ENCODE measurements at regions not wholly inside any gene's neighbourhood (a gene's known extent, or its start where the extent isn't known, plus 50 kb on each side); places are given as distances from the start of the nearest gene placed in this dataset.
A peak's percentile ranks its signal among the peaks of the same experiment; 100 is the strongest.

DNA sequence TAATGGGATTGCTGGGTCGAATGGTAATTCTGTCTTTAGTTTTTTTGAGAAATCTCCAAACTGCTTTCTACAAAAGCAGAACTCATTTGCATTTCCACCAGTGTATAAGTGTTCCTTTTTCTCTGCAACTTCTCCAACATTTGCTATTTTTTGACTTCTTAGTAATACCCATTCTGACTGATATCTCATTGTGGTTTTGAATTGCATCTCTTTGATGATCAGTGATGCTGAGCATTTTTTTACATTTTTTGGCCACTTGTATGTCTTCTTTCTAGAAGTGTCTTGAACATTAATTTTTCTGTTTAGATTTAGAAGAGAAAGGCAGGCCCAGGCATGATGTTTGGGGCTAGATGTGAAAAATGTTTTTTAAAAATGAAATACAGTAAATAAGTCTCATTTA lies 553.1 kb upstream of the MAN1A1 start:
- Mint-ChIP-seq H3K36me3 (ENCODE audit: insufficient read depth, unreplicated experiment) (no peaks in the 10 kb centered on the region), H3K4me1 (ENCODE audit: insufficient read depth, unreplicated experiment) (no peaks in the 10 kb centered on the region), H3K9me3 (ENCODE audit: unreplicated experiment) (no peaks in the 10 kb centered on the region), H3K4me3 (ENCODE audit: unreplicated experiment) (no peak overlapping the region), H3K27ac (ENCODE audit: low read depth, unreplicated experiment) (no peak overlapping the region), H3K27me3 (ENCODE audit: insufficient read depth, unreplicated experiment) (no peaks in the 10 kb centered on the region)
- intact Hi-C loops (cut with micrococcal nuclease): no loop called here
- DNase-seq (ENCODE audit: unreplicated experiment): no peak
- TF ChIP-seq CTCF (IDR thresholded peaks at IDR 0.05; ENCODE audit: unreplicated experiment): no peak
- BruUV-seq (replicated peaks): no TSS peak
- POLR2A ChIA-PET: no interaction called here
- CTCF ChIA-PET: no interaction called here

DNA sequence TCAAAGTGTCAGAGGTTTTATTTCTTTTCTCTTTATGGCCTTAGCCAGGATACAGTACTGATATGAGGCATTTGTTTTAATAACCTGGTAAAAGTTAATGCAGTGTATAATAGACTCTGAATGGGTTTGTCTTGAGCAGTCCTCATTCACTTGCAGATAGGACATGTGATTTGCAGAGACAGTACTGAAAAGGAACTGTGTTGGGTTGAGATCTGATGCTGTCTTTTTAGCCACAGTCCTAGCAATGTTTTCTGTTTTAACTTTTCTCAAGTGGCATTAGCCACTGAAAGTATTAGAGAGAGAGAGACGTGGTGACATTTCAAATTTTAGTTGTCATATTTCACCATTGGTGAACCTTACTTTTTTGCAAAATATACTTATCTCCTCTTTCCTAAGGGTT lies 547.2 kb upstream of the MAN1A1 start:
- DNase-seq (ENCODE audit: unreplicated experiment): no peak
- H3K27me3 Mint-ChIP-seq (ENCODE audit: insufficient read depth, unreplicated experiment): no peaks in the 10 kb centered on the region
- POLR2A ChIA-PET: no interaction called here
- CTCF ChIA-PET: interaction anchor here (0.6 kb wide), 1 partner anchor 740 kb away, joined by 3 read pairs; no protein-coding TSS in a partner anchor
- no peaks in the 10 kb centered on the region for H3K4me1 Mint-ChIP-seq (ENCODE audit: insufficient read depth, unreplicated experiment)
- H3K9me3 Mint-ChIP-seq (ENCODE audit: unreplicated experiment): no peaks in the 10 kb centered on the region
- H3K36me3 Mint-ChIP-seq (ENCODE audit: insufficient read depth, unreplicated experiment): no peaks in the 10 kb centered on the region
- intact Hi-C loops (cut with micrococcal nuclease): no loop called here
- TF ChIP-seq CTCF (IDR thresholded peaks at IDR 0.05; ENCODE audit: unreplicated experiment): no peak
- H3K4me3 Mint-ChIP-seq (ENCODE audit: unreplicated experiment): no peak overlapping the region
- BruUV-seq (replicated peaks): no TSS peak
- no peak overlapping the region for H3K27ac Mint-ChIP-seq (ENCODE audit: low read depth, unreplicated experiment)

DNA sequence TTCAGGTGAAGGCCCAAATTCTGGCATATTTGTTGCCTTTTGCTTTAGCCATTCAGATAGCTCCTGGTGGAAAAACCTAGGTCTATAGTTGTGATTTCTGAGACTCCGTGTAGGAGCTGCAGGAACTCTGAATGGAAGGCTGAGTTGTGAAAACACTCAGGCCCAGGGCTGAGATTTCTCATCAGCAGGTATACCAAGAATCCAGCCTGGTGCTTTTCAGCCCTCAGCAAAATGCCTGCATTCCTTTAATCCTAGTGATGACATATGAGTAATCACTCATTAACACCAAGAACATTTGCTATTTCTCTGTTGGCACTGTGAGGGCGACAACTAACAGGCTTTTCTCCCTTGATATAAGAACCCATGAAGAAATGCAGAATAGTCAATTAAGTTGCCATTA lies 546.1 kb upstream of the MAN1A1 start:
- no peak overlapping the region for H3K4me3 Mint-ChIP-seq (ENCODE audit: unreplicated experiment)
- DNase-seq (ENCODE audit: unreplicated experiment): peak; percentile 3
- no peak overlapping the region for H3K27ac Mint-ChIP-seq (ENCODE audit: low read depth, unreplicated experiment)
- TF ChIP-seq CTCF (IDR thresholded peaks at IDR 0.05; ENCODE audit: unreplicated experiment): no peak
- no peaks in the 10 kb centered on the region for H3K36me3 Mint-ChIP-seq (ENCODE audit: insufficient read depth, unreplicated experiment)
- ChIA-PET POLR2A (interaction anchor here (1.0 kb wide), 1 partner anchor 10 kb away, joined by 4 read pairs; no protein-coding TSS in a partner anchor), CTCF (no interaction called here)
- no peaks in the 10 kb centered on the region for H3K27me3 Mint-ChIP-seq (ENCODE audit: insufficient read depth, unreplicated experiment)
- no peaks in the 10 kb centered on the region for H3K9me3 Mint-ChIP-seq (ENCODE audit: unreplicated experiment)
- H3K4me1 Mint-ChIP-seq (ENCODE audit: insufficient read depth, unreplicated experiment): no peaks in the 10 kb centered on the region
- no TSS peak for BruUV-seq (replicated peaks)
- intact Hi-C loops (cut with micrococcal nuclease): no loop called here

GRCh38 chr6:119894811-119895210 lies 545.2 kb upstream of the MAN1A1 start:
- H3K9me3 Mint-ChIP-seq (ENCODE audit: unreplicated experiment): no peaks in the 10 kb centered on the region
- H3K36me3 Mint-ChIP-seq (ENCODE audit: insufficient read depth, unreplicated experiment): no peaks in the 10 kb centered on the region
- H3K27me3 Mint-ChIP-seq (ENCODE audit: insufficient read depth, unreplicated experiment): no peaks in the 10 kb centered on the region
- H3K4me3 Mint-ChIP-seq (ENCODE audit: unreplicated experiment): no peak overlapping the region
- H3K27ac Mint-ChIP-seq (ENCODE audit: low read depth, unreplicated experiment): peak overlapping the region; percentile 32
- no TSS peak for BruUV-seq (replicated peaks)
- intact Hi-C loops (cut with micrococcal nuclease): no loop called here
- no peaks in the 10 kb centered on the region for H3K4me1 Mint-ChIP-seq (ENCODE audit: insufficient read depth, unreplicated experiment)
- ChIA-PET POLR2A (no interaction called here), CTCF (interaction anchor here (0.6 kb wide), 1 partner anchor 11 kb away, joined by 4 read pairs; no protein-coding TSS in a partner anchor)
- no peak for TF ChIP-seq CTCF (IDR thresholded peaks at IDR 0.05; ENCODE audit: unreplicated experiment)
- no peak for DNase-seq (ENCODE audit: unreplicated experiment)
